ENCODE measurements at regions not wholly inside any gene's neighbourhood (a gene's known extent, or its start where the extent isn't known, plus 50 kb on each side); places are given as distances from the start of the nearest gene placed in this dataset.

GRCh38 chr5:97735209-97735608 lies 552.2 kb upstream of the RIOK2 start:
- no peak for DNase-seq

- DNase-seq = no peak
These were observed 554.6 kb upstream of the RIOK2 start for GRCh38 chr5:97737608-97738007.

- no peak for DNase-seq
These were observed 562.8 kb upstream of the RIOK2 start for GRCh38 chr5:97745817-97746216.

GRCh38 chr5:97750576-97750975 lies 567.5 kb upstream of the RIOK2 start:
- DNase-seq = no peak

GRCh38 chr5:97751540-97751939 lies 568.5 kb upstream of the RIOK2 start:
- no peak for DNase-seq

- no peak for DNase-seq
These were observed 569.8 kb upstream of the RIOK2 start for GRCh38 chr5:97752871-97753270.

- DNase-seq = no peak
These were observed 579.4 kb upstream of the RIOK2 start for GRCh38 chr5:97762483-97762882.

- DNase-seq = no peak
These were observed 581.7 kb upstream of the RIOK2 start for GRCh38 chr5:97764700-97765099.

- DNase-seq = no peak
These were observed 595.4 kb upstream of the RIOK2 start for GRCh38 chr5:97778451-97778850.

- DNase-seq = no peak
These were observed 605.3 kb upstream of the RIOK2 start for GRCh38 chr5:97788369-97788768.

GRCh38 chr5:97797994-97798451 lies 615.0 kb upstream of the RIOK2 start:
- no peak for DNase-seq

- no peak for DNase-seq
These were observed 618.4 kb upstream of the RIOK2 start for GRCh38 chr5:97801461-97801860.

- DNase-seq = no peak
These were observed 637.1 kb upstream of the RIOK2 start for GRCh38 chr5:97820138-97820537.

- no peak for DNase-seq
These were observed 649.7 kb upstream of the RIOK2 start for GRCh38 chr5:97832645-97833296.

GRCh38 chr5:97834561-97834960 lies 651.5 kb upstream of the RIOK2 start:
- DNase-seq = no peak

GRCh38 chr5:97835112-97835511 lies 652.1 kb upstream of the RIOK2 start:
- DNase-seq = no peak

- DNase-seq = no peak
These were observed 653.8 kb upstream of the RIOK2 start for GRCh38 chr5:97836816-97837215.

- no peak for DNase-seq
These were observed 655.2 kb upstream of the RIOK2 start for GRCh38 chr5:97838214-97838613.

GRCh38 chr5:97839341-97840086 lies 656.5 kb upstream of the RIOK2 start:
- DNase-seq = no peak

GRCh38 chr5:97840643-97841042 lies 657.6 kb upstream of the RIOK2 start:
- no peak for DNase-seq

- no peak for DNase-seq
These were observed 659.6 kb upstream of the RIOK2 start for GRCh38 chr5:97842687-97843086.

GRCh38 chr5:97844797-97845196 lies 661.8 kb upstream of the RIOK2 start:
- no peak for DNase-seq

GRCh38 chr5:97846643-97847042 lies 663.6 kb upstream of the RIOK2 start:
- DNase-seq = no peak

GRCh38 chr5:97847920-97848631 lies 665.0 kb upstream of the RIOK2 start:
- no peak for DNase-seq

Data from activated T-cell treated with anti-CD3 and anti-CD28 coated beads, Interleukin-2, amount 50 U/mL, for 48 hours (primary cell).